K562 (cell line): ENCODE measurements at regions not wholly inside any gene's neighbourhood (a gene's known extent, or its start where the extent isn't known, plus 50 kb on each side); places are given as distances from the start of the nearest gene placed in this dataset.

Experiments used
- ARNT ChIP-seq, 2 experiments: fragments of 450-650 bp; IDR thresholded peaks; 2 replicates each; pipeline ENCODE4 v1.6.1; 2016; ENCODE audit warnings: mild to moderate bottlenecking in 1 of 2
- ATF7 ChIP-seq: fragments of 450-650 bp; IDR thresholded peaks from 2 replicates; pipeline ENCODE4 v1.7.1; 2014; ENCODE audit warnings: mild to moderate bottlenecking, moderate library complexity
- COPS2 ChIP-seq: fragments of 450-650 bp; conservative IDR thresholded peaks from 2 replicates; pipeline ENCODE4 v1.6.1; 2016; ENCODE audit warnings: mild to moderate bottlenecking, moderate library complexity
- HMG20A ChIP-seq: fragments of 450-650 bp; formaldehyde crosslinking; conservative IDR thresholded peaks from 2 replicates; pipeline ENCODE4 v1.4.0; 2020; ENCODE audit warnings: mild to moderate bottlenecking, mixed read lengths
- NCOR1 ChIP-seq: fragments of 450-650 bp; IDR thresholded peaks from 2 replicates; pipeline ENCODE4 v1.6.1; 2016; ENCODE audit warnings: mild to moderate bottlenecking, moderate library complexity
- PCBP2 ChIP-seq: fragments of 200-400 bp; formaldehyde crosslinking; IDR thresholded peaks from 2 replicates; pipeline ENCODE4 v1.6.1; 2018; ENCODE audit warnings: low read length, low read depth, mild to moderate bottlenecking, moderate library complexity; ENCODE audit not compliant: poor library complexity, severe bottlenecking
- PML ChIP-seq: IDR thresholded peaks from 2 replicates; pipeline ENCODE4 v1.6.1; 2012; ENCODE audit warnings: low read length, inconsistent platforms
- POLR3G ChIP-seq: IDR thresholded peaks from 2 replicates; pipeline ENCODE4 v1.6.1; 2011; ENCODE audit not compliant: insufficient read length, insufficient replicate concordance; ENCODE audit errors: extremely low read depth
- RFX7 ChIP-seq: fragments of 250-450 bp; sonication (Bioruptor Pico); IDR thresholded peaks from 2 replicates; pipeline ENCODE4 v1.5.1; 2021; ENCODE audit warnings: mild to moderate bottlenecking
- SMC3 ChIP-seq: conservative IDR thresholded peaks from 2 replicates; pipeline ENCODE4 v1.6.1; 2011; ENCODE audit warnings: low read depth, low read length, improper control_type of control experiment; ENCODE audit not compliant: insufficient read depth
- SOX6 ChIP-seq: fragments of 450-650 bp; IDR thresholded peaks from 2 replicates; pipeline ENCODE4 v1.6.1; 2014; ENCODE audit warnings: mild to moderate bottlenecking
- TAF15 ChIP-seq: fragments of 200-400 bp; formaldehyde crosslinking; IDR thresholded peaks from 2 replicates; pipeline ENCODE4 v1.6.1; 2017; ENCODE audit warnings: mild to moderate bottlenecking, low read depth, low read length, moderate library complexity
- THRAP3 ChIP-seq: fragments of 450-650 bp; IDR thresholded peaks from 2 replicates; pipeline ENCODE4 v1.6.1; 2016; ENCODE audit warnings: mild to moderate bottlenecking, inconsistent platforms, borderline replicate concordance
- ZBTB8A ChIP-seq: fragments of 450-650 bp; IDR thresholded peaks from 2 replicates; pipeline ENCODE4 v1.6.1; 2018; ENCODE audit warnings: mild to moderate bottlenecking, moderate library complexity; ENCODE audit not compliant: partially characterized antibody
- ZFX ChIP-seq: sonication (generic); formaldehyde crosslinking; IDR thresholded peaks from 2 replicates; pipeline ENCODE4 v1.8.0; 2022; ENCODE audit warnings: mild to moderate bottlenecking, missing genetic modification reagents, moderate library complexity
- ZNF143 ChIP-seq: sonication (generic); formaldehyde crosslinking; IDR thresholded peaks from 2 replicates; pipeline ENCODE4 v1.9.0; 2022; ENCODE audit warnings: mild to moderate bottlenecking, missing genetic modification reagents
- ZNF696 ChIP-seq: fragments of 250-450 bp; sonication (Bioruptor Pico); conservative IDR thresholded peaks from 2 replicates; pipeline ENCODE4 v1.4.0; 2020; ENCODE audit warnings: mild to moderate bottlenecking, moderate library complexity
- ZNF76 ChIP-seq: fragments of 250-450 bp; sonication (Bioruptor Pico); IDR thresholded peaks from 2 replicates; pipeline ENCODE4 v1.4.0; 2020; ENCODE audit warnings: mild to moderate bottlenecking, moderate library complexity, borderline replicate concordance
- ZNF785 ChIP-seq: fragments of 250-450 bp; sonication (Bioruptor Pico); IDR thresholded peaks from 2 replicates; pipeline ENCODE4 v1.4.0; 2020; ENCODE audit warnings: mild to moderate bottlenecking
- TF ChIP-seq, protein P1 (sequence below): sonication (generic); formaldehyde crosslinking; IDR thresholded peaks from 2 replicates; pipeline ENCODE4 v1.8.0; 2022; ENCODE audit warnings: mild to moderate bottlenecking, missing genetic modification reagents
- TF ChIP-seq, protein P2 (sequence below): fragments of 200-800 bp; sonication (Bioruptor generic); IDR thresholded peaks from 2 replicates; pipeline ENCODE4 v1.6.1; 2017; ENCODE audit warnings: missing genetic modification characterization, missing compliant biosample characterization
- TF ChIP-seq, protein P3 (sequence below), 2 experiments: fragments of 200-800 bp in 1 of 2; sonication (Bioruptor generic) in 1 of 2; sonication (generic) in 1 of 2; formaldehyde crosslinking in 1 of 2; IDR thresholded peaks in 1 of 2; conservative IDR thresholded peaks in 1 of 2; 2 replicates each; pipeline versions ENCODE4 v1.5.0 to v1.6.1; 2016 to 2020; ENCODE audit warnings: missing compliant biosample characterization in 1 of 2, missing genetic modification characterization in 1 of 2, missing genetic modification reagents in 1 of 2
- TF ChIP-seq, protein P4 (sequence below): fragments of 450-650 bp; formaldehyde crosslinking; IDR thresholded peaks from 2 replicates; pipeline ENCODE4 v1.4.0; 2020; ENCODE audit warnings: mild to moderate bottlenecking, moderate library complexity

DNA sequence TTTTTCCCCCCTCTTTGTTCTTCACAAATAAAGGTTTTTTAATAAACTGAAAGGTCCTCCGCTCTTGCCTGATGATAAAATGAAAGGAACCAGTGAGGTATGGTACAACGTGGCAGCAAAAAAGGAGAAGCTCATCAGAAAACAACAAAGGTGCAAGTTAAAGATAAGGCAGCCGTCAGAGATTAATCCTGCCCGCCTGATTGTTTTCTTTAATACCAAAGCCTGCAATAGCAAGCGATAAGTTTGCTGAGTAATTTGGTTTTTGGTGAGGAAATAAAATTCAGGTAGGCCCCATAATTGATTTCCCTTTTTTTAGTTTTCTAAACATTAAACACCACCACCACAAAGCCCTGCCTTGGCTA is 177.9 kb downstream of the MBOAT1 start (continued):
- TF ChIP-seq, protein P1, sequence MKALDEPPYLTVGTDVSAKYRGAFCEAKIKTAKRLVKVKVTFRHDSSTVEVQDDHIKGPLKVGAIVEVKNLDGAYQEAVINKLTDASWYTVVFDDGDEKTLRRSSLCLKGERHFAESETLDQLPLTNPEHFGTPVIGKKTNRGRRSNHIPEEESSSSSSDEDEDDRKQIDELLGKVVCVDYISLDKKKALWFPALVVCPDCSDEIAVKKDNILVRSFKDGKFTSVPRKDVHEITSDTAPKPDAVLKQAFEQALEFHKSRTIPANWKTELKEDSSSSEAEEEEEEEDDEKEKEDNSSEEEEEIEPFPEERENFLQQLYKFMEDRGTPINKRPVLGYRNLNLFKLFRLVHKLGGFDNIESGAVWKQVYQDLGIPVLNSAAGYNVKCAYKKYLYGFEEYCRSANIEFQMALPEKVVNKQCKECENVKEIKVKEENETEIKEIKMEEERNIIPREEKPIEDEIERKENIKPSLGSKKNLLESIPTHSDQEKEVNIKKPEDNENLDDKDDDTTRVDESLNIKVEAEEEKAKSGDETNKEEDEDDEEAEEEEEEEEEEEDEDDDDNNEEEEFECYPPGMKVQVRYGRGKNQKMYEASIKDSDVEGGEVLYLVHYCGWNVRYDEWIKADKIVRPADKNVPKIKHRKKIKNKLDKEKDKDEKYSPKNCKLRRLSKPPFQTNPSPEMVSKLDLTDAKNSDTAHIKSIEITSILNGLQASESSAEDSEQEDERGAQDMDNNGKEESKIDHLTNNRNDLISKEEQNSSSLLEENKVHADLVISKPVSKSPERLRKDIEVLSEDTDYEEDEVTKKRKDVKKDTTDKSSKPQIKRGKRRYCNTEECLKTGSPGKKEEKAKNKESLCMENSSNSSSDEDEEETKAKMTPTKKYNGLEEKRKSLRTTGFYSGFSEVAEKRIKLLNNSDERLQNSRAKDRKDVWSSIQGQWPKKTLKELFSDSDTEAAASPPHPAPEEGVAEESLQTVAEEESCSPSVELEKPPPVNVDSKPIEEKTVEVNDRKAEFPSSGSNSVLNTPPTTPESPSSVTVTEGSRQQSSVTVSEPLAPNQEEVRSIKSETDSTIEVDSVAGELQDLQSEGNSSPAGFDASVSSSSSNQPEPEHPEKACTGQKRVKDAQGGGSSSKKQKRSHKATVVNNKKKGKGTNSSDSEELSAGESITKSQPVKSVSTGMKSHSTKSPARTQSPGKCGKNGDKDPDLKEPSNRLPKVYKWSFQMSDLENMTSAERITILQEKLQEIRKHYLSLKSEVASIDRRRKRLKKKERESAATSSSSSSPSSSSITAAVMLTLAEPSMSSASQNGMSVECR (CRISPR knock-in tag), result no peak
- no peak for TF ChIP-seq PCBP2
- no peak for TF ChIP-seq THRAP3
- no peak for TF ChIP-seq SMC3
- TF ChIP-seq RFX7 (CRISPR knock-in tag), result no peak
- TF ChIP-seq TAF15, result no peak
- peak; percentile 98 for TF ChIP-seq SOX6
- no peak for TF ChIP-seq ZNF785 (CRISPR knock-in tag)
- peak; percentile 44; the same call in 1 of the 2 replicates for TF ChIP-seq ZFX (CRISPR knock-in tag)
- TF ChIP-seq, protein P2, sequence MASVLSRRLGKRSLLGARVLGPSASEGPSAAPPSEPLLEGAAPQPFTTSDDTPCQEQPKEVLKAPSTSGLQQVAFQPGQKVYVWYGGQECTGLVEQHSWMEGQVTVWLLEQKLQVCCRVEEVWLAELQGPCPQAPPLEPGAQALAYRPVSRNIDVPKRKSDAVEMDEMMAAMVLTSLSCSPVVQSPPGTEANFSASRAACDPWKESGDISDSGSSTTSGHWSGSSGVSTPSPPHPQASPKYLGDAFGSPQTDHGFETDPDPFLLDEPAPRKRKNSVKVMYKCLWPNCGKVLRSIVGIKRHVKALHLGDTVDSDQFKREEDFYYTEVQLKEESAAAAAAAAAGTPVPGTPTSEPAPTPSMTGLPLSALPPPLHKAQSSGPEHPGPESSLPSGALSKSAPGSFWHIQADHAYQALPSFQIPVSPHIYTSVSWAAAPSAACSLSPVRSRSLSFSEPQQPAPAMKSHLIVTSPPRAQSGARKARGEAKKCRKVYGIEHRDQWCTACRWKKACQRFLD (CRISPR knock-in tag), result no peak
- peak; percentile 47; the same call in 1 of the 2 replicates for TF ChIP-seq ATF7
- no peak for TF ChIP-seq COPS2
- peak; percentile 85 for TF ChIP-seq PML
- no peak for TF ChIP-seq POLR3G
- peak; percentile 72 for TF ChIP-seq NCOR1
- TF ChIP-seq ZNF76 (CRISPR knock-in tag), result no peak
- TF ChIP-seq, protein P3, sequence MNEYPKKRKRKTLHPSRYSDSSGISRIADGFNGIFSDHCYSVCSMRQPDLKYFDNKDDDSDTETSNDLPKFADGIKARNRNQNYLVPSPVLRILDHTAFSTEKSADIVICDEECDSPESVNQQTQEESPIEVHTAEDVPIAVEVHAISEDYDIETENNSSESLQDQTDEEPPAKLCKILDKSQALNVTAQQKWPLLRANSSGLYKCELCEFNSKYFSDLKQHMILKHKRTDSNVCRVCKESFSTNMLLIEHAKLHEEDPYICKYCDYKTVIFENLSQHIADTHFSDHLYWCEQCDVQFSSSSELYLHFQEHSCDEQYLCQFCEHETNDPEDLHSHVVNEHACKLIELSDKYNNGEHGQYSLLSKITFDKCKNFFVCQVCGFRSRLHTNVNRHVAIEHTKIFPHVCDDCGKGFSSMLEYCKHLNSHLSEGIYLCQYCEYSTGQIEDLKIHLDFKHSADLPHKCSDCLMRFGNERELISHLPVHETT (CRISPR knock-in tag; conservative IDR thresholded peaks at IDR 0.05 in 1 of 2, IDR thresholded peaks at IDR 0.05 in 1 of 2), result no peak
- no peak for TF ChIP-seq ZNF143
- TF ChIP-seq HMG20A (CRISPR knock-in tag), result no peak
- TF ChIP-seq ZBTB8A, result no peak
- TF ChIP-seq ZNF696 (CRISPR knock-in tag), result no peak
- TF ChIP-seq ARNT (IDR thresholded peaks at IDR 0.05), result no peak
- TF ChIP-seq, protein P4, sequence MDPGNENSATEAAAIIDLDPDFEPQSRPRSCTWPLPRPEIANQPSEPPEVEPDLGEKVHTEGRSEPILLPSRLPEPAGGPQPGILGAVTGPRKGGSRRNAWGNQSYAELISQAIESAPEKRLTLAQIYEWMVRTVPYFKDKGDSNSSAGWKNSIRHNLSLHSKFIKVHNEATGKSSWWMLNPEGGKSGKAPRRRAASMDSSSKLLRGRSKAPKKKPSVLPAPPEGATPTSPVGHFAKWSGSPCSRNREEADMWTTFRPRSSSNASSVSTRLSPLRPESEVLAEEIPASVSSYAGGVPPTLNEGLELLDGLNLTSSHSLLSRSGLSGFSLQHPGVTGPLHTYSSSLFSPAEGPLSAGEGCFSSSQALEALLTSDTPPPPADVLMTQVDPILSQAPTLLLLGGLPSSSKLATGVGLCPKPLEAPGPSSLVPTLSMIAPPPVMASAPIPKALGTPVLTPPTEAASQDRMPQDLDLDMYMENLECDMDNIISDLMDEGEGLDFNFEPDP (CRISPR knock-in tag), result no peak
